ENCODE measurements at regions not wholly inside any gene's neighbourhood (a gene's known extent, or its start where the extent isn't known, plus 50 kb on each side); places are given as distances from the start of the nearest gene placed in this dataset.

- no peak overlapping the region for H3K9ac ChIP-seq (ENCODE audit: insufficient read depth, low read length)
- no peak for DNase-seq (ENCODE audit: low read depth in 2 of 2)
- no peaks in the 10 kb centered on the region for H4K20me1 ChIP-seq (ENCODE audit: control insufficient read depth, extremely low read depth, insufficient read depth, low read length)
- no peak overlapping the region for H2AFZ ChIP-seq (ENCODE audit: low read length)
- H3K27ac ChIP-seq (ENCODE audit: insufficient read depth, low read length) = no peak overlapping the region
- H3K9me3 ChIP-seq (ENCODE audit: control insufficient read depth, insufficient read depth, low read depth, low read length) = no peaks in the 10 kb centered on the region
- H3K36me3 ChIP-seq (ENCODE audit: control insufficient read depth, insufficient read depth, low read length) = no peaks in the 10 kb centered on the region
- H3K4me3 ChIP-seq (replicated peaks in 1 of 4; ENCODE audit: control extremely low read depth in 1 of 4, insufficient read depth in 1 of 4, low read depth in 3 of 4, low read length in 4 of 4) = no peak overlapping the region
- no peaks in the 10 kb centered on the region for H3K79me2 ChIP-seq (ENCODE audit: control insufficient read depth, insufficient read depth, low read length)
- TF ChIP-seq EZH2 (IDR thresholded peaks at IDR 0.05; ENCODE audit: low read length, missing control alignments) (no peak), CTCF (conservative IDR thresholded peaks at IDR 0.05 in 1 of 2, IDR thresholded peaks at IDR 0.05 in 1 of 2; ENCODE audit: low read depth in 1 of 2, low read length in 2 of 2) (no peak)
- H3K4me1 ChIP-seq (ENCODE audit: control insufficient read depth, extremely low read depth, insufficient read depth, low read length) = no peaks in the 10 kb centered on the region
- no peak overlapping the region for H3K4me2 ChIP-seq (ENCODE audit: extremely low read depth, insufficient read depth, low read length)
- no peaks in the 10 kb centered on the region for H3K27me3 ChIP-seq (ENCODE audit: control insufficient read depth, insufficient read depth, low read length)
Measured at GRCh38 chr20:55194947-55195346, 719.6 kb downstream of the DOK5 start.

- TF ChIP-seq EZH2 (IDR thresholded peaks at IDR 0.05; ENCODE audit: low read length, missing control alignments) (no peak), CTCF (conservative IDR thresholded peaks at IDR 0.05 in 1 of 2, IDR thresholded peaks at IDR 0.05 in 1 of 2; ENCODE audit: low read depth in 1 of 2, low read length in 2 of 2) (no peak)
- Histone ChIP-seq H3K4me1 (ENCODE audit: control insufficient read depth, extremely low read depth, insufficient read depth, low read length) (no peaks in the 10 kb centered on the region), H3K4me2 (ENCODE audit: extremely low read depth, insufficient read depth, low read length) (no peak overlapping the region), H3K79me2 (ENCODE audit: control insufficient read depth, insufficient read depth, low read length) (no peaks in the 10 kb centered on the region), H3K27me3 (ENCODE audit: control insufficient read depth, insufficient read depth, low read length) (no peaks in the 10 kb centered on the region), H3K9me3 (ENCODE audit: control insufficient read depth, insufficient read depth, low read depth, low read length) (no peaks in the 10 kb centered on the region), H3K36me3 (ENCODE audit: control insufficient read depth, insufficient read depth, low read length) (no peaks in the 10 kb centered on the region), H3K27ac (ENCODE audit: insufficient read depth, low read length) (no peak overlapping the region), H3K9ac (ENCODE audit: insufficient read depth, low read length) (no peak overlapping the region), H2AFZ (ENCODE audit: low read length) (no peak overlapping the region), H3K4me3 (replicated peaks in 1 of 4; ENCODE audit: control extremely low read depth in 1 of 4, insufficient read depth in 1 of 4, low read depth in 3 of 4, low read length in 4 of 4) (no peak overlapping the region), H4K20me1 (ENCODE audit: control insufficient read depth, extremely low read depth, insufficient read depth, low read length) (no peaks in the 10 kb centered on the region)
- no peak for DNase-seq (ENCODE audit: low read depth in 2 of 2)
Measured at GRCh38 chr20:55186228-55186627, 710.8 kb downstream of the DOK5 start.

DNA sequence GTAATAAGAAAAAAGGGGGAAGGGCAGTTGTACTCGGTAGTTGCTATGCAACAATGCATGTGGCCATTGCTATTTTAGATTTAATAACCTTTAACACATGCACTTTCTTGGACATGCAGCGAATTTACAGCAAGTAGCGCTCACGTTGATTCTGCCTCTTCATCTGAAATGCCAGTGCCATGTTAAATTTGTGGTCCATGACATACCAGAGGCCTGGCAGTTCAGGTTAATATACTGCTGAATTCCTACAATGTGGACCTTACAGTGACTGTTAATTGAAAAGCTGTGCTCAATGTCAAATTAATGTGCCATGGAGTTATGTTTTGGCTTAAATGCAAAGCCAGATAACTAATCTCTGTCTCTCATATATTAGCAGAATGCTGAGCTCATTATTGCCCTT lies 699.7 kb downstream of the DOK5 start:
- no peaks in the 10 kb centered on the region for H3K27me3 ChIP-seq (ENCODE audit: control insufficient read depth, insufficient read depth, low read length)
- H3K4me2 ChIP-seq (ENCODE audit: extremely low read depth, insufficient read depth, low read length) = no peak overlapping the region
- no peak for TF ChIP-seq CTCF (conservative IDR thresholded peaks at IDR 0.05 in 1 of 2, IDR thresholded peaks at IDR 0.05 in 1 of 2; ENCODE audit: low read depth in 1 of 2, low read length in 2 of 2)
- TF ChIP-seq EZH2 (IDR thresholded peaks at IDR 0.05; ENCODE audit: low read length, missing control alignments) = no peak
- H3K9ac ChIP-seq (ENCODE audit: insufficient read depth, low read length) = no peak overlapping the region
- no peaks in the 10 kb centered on the region for H3K9me3 ChIP-seq (ENCODE audit: control insufficient read depth, insufficient read depth, low read depth, low read length)
- H3K36me3 ChIP-seq (ENCODE audit: control insufficient read depth, insufficient read depth, low read length) = no peaks in the 10 kb centered on the region
- H3K4me3 ChIP-seq (replicated peaks in 1 of 4; ENCODE audit: control extremely low read depth in 1 of 4, insufficient read depth in 1 of 4, low read depth in 3 of 4, low read length in 4 of 4) = no peak overlapping the region
- no peaks in the 10 kb centered on the region for H3K79me2 ChIP-seq (ENCODE audit: control insufficient read depth, insufficient read depth, low read length)
- no peak overlapping the region for H2AFZ ChIP-seq (ENCODE audit: low read length)
- no peaks in the 10 kb centered on the region for H4K20me1 ChIP-seq (ENCODE audit: control insufficient read depth, extremely low read depth, insufficient read depth, low read length)
- no peak for DNase-seq (ENCODE audit: low read depth in 2 of 2)
- no peak overlapping the region for H3K27ac ChIP-seq (ENCODE audit: insufficient read depth, low read length)
- H3K4me1 ChIP-seq (ENCODE audit: control insufficient read depth, extremely low read depth, insufficient read depth, low read length) = no peaks in the 10 kb centered on the region

All from fibroblast of lung (primary cell).